Thoracic aorta (tissue), 2 donors: ENCODE measurements at regions not wholly inside any gene's neighbourhood (a gene's known extent, or its start where the extent isn't known, plus 50 kb on each side); places are given as distances from the start of the nearest gene placed in this dataset.

Source experiments
- ATAC-seq: fragments of 150-250 bp; one replicate; pipeline ENCODE4 v1.8.0; 2017; ENCODE audit warnings: low read depth; ENCODE audit not compliant: insufficient number of reproducible peaks, low FRiP score
- DNase-seq: peaks from one replicate; pipeline ENCODE4 v3.0.0-alpha.2; 2020; ENCODE audit warnings: low spot score
- H3K27ac ChIP-seq, 2 donors: fragments of 200-600 bp; sonication (generic); 1 replicate in 1 of 2; 2 replicates in 1 of 2; pipeline ENCODE4 v1.5.1; 2016; ENCODE audit warnings: mild to moderate bottlenecking in 2 of 2, moderate library complexity in 2 of 2
- H3K27me3 ChIP-seq: fragments of 200-600 bp; sonication (generic); replicated peaks from 2 replicates; pipeline ENCODE4 v1.6.0; 2016; ENCODE audit warnings: mild to moderate bottlenecking; ENCODE audit not compliant: insufficient read depth
- H3K36me3 ChIP-seq: fragments of 200-600 bp; sonication (generic); one replicate; pipeline ENCODE4 v1.5.1; 2016
- H3K4me1 ChIP-seq, 2 donors: fragments of 200-600 bp; sonication (generic); 1 replicate in 1 of 2; 2 replicates in 1 of 2; pipeline versions ENCODE4 v1.5.1 to v1.6.0; 2016; ENCODE audit warnings: low read depth in 2 of 2, mild to moderate bottlenecking in 1 of 2; ENCODE audit not compliant: control insufficient read depth in 1 of 2
- H3K4me3 ChIP-seq: fragments of 200-600 bp; sonication (generic); 2 replicates; pipeline ENCODE4 v1.5.1; 2016; ENCODE audit warnings: mild to moderate bottlenecking
- H3K9me3 ChIP-seq: fragments of 200-600 bp; sonication (generic); 2 replicates; pipeline ENCODE4 v1.5.1; 2016
- TF ChIP-seq, protein P1 (sequence below): fragments of 200-600 bp; sonication (generic); IDR thresholded peaks from one replicate; pipeline ENCODE4 v1.5.1; 2019; ENCODE audit warnings: antibody characterized with exemption

DNA sequence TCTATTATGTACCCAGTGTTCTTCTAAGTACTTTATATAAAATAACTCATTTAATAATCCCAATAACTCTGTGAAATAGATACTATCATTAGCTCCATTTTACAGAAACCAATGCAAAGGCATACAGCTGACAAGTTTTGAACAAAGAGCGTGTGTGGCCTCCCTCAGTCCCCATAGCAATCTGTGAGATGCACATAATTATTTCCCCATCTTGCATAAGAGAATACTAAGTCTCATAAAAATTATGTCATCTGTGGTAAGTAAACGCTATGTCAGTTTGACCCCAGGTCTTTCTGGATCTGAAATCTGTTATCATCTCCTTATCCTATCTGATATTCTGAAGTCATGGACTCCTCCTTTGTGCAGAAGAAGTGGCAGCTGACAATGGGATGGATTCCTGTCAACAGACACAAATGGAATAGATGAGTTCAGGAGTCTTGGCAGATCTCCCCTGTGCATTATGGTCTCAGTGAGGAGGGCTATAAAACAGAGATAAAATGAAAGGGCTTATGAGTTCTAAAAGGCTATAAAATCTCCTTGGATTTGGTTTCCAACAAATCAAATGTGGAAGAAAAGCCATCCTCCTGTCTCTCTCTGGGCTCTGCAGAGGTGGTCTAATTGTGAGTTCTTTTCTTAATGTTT lies 162.5 kb upstream of the TLE4 start:
- TF ChIP-seq, protein P1, sequence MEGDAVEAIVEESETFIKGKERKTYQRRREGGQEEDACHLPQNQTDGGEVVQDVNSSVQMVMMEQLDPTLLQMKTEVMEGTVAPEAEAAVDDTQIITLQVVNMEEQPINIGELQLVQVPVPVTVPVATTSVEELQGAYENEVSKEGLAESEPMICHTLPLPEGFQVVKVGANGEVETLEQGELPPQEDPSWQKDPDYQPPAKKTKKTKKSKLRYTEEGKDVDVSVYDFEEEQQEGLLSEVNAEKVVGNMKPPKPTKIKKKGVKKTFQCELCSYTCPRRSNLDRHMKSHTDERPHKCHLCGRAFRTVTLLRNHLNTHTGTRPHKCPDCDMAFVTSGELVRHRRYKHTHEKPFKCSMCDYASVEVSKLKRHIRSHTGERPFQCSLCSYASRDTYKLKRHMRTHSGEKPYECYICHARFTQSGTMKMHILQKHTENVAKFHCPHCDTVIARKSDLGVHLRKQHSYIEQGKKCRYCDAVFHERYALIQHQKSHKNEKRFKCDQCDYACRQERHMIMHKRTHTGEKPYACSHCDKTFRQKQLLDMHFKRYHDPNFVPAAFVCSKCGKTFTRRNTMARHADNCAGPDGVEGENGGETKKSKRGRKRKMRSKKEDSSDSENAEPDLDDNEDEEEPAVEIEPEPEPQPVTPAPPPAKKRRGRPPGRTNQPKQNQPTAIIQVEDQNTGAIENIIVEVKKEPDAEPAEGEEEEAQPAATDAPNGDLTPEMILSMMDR: no peak
- DNase-seq: no peak
- Histone ChIP-seq H3K9me3 (no peaks in the 10 kb centered on the region), H3K27me3 (no peaks in the 10 kb centered on the region), H3K36me3 (no peaks in the 10 kb centered on the region), H3K4me1 (no peaks in the 10 kb centered on the region), H3K27ac (no peak overlapping the region), H3K4me3 (no peak overlapping the region)
- no peak for ATAC-seq

DNA sequence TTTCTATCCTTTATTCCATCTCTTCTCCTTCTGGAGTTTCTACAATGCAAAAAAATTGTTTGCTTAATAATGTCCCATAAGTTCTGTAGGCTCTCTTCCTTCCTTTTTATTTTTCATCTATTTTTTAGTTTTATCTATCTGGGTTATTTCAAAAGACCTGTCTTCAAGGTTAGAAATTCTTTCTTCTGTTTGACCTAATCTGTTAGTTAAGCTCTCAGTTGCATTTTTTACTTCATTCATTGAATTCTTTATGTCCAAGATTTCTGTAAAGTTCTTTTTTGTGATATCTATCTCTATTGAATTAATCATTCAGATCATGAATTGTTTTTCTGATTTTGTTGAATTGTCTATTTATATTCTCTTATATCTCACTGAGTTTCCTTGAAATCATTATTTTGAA lies 145.9 kb upstream of the TLE4 start:
- Histone ChIP-seq H3K27ac (no peak overlapping the region), H3K27me3 (no peaks in the 10 kb centered on the region), H3K36me3 (no peaks in the 10 kb centered on the region), H3K4me3 (no peak overlapping the region), H3K4me1 (no peaks in the 10 kb centered on the region), H3K9me3 (peaks cover 6% of the 10 kb centered on the region)
- TF ChIP-seq, protein P1: no peak
- no peak for DNase-seq
- no peak for ATAC-seq

DNA sequence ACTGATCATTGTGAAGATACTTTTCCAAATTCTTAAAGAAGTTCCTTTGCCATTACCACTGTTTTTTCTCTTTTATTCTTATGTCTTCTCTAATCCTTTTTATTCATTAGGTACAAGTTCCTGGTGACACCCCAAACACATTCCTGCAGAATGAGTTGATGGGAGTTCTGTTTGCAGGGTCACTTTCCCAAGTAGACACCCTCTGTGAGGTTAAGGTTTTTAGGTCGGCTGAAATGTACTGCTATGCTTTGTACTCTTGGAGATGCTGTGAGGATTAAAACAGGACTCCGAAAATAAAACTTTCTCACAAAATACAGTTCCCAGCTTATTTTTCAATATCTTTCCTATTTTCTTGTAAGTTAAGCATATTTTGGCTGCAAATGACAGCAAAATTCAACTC lies 143.3 kb upstream of the TLE4 start:
- no peak for DNase-seq

DNA sequence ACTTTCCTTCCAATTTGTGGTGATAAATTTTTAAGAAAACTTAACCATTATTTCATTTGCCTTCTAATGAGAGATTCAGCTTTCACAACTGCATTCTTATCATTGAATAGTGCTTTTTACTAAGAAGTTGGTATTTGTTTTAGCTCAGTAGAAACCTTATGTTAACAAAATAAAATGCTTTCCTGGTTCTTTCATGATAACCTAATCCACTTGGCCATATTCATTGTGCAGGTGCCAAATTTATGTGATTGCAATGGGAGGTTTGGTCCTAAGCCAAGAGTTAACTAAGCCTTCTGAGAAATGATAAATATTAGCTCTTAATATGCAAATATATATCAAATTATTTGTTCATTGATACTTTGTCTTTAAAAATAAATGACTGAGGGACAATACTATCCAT lies 141.1 kb upstream of the TLE4 start:
- ATAC-seq: no peak
- H3K9me3 ChIP-seq: peaks cover 1% of the 10 kb centered on the region
- no peak overlapping the region for H3K27ac ChIP-seq
- no peak overlapping the region for H3K4me3 ChIP-seq
- H3K36me3 ChIP-seq: no peaks in the 10 kb centered on the region
- no peaks in the 10 kb centered on the region for H3K4me1 ChIP-seq
- H3K27me3 ChIP-seq: no peaks in the 10 kb centered on the region
- TF ChIP-seq, protein P1: no peak
- DNase-seq: no peak

More for the DNA sequence above, 143.3 kb upstream of the TLE4 start:
- ATAC-seq: no peak
- H3K4me1 ChIP-seq: no peaks in the 10 kb centered on the region
- TF ChIP-seq, protein P1: no peak
- peaks cover 6% of the 10 kb centered on the region for H3K9me3 ChIP-seq
- no peaks in the 10 kb centered on the region for H3K36me3 ChIP-seq
- H3K4me3 ChIP-seq: no peak overlapping the region
- no peak overlapping the region for H3K27ac ChIP-seq
- H3K27me3 ChIP-seq: no peaks in the 10 kb centered on the region

DNA sequence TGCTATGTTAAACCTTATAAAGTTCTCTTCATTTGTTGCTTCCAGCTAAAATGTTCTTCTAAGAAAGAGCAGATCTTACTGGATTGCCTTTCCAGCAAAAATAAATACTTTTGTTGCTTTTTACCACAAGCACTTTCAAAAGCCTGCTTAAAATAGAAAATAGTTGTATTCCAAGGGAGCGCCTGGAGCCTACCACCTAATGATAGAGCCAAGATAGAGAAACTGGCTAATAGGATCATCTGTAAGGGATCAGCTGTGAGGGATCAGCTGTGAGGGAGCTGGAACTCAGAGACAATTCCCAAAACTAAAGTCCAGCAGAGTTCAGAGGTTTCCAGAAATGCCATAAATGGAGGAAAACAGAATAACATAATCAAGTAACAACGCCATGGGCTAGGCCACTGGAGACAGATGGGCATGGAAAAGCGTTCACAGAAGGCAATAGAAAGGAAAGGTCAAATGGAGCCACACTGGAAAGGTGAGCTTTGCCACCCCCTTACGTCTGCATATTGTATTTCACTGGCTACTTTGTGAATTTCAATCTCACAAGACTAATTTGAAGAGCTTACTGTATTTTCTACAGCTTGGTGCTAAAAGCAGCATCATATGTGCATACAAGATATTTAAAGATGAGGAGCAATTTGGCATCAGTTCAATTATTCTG lies 140.6 kb upstream of the TLE4 start:
- H3K36me3 ChIP-seq: no peaks in the 10 kb centered on the region
- no peaks in the 10 kb centered on the region for H3K27me3 ChIP-seq
- no peaks in the 10 kb centered on the region for H3K9me3 ChIP-seq
- H3K4me3 ChIP-seq: no peak overlapping the region
- DNase-seq: no peak
- TF ChIP-seq, protein P1: no peak
- H3K27ac ChIP-seq: no peak overlapping the region
- ATAC-seq: no peak
- H3K4me1 ChIP-seq: no peaks in the 10 kb centered on the region
